Adipocyte (in vitro differentiated cells): ENCODE measurements at regions not wholly inside any gene's neighbourhood (a gene's known extent, or its start where the extent isn't known, plus 50 kb on each side); places are given as distances from the start of the nearest gene placed in this dataset.

ENCODE experiments used
- DNase-seq: peaks from one replicate; pipeline ENCODE4 v3.0.0-alpha.2; 2015; ENCODE audit warnings: low read depth
- H3K27me3 ChIP-seq: replicated peaks from 2 replicates; pipeline ENCODE4 v1.7.0; 2013; ENCODE audit warnings: mild to moderate bottlenecking, low read length, moderate library complexity; ENCODE audit not compliant: control insufficient read depth, insufficient read depth
- H3K36me3 ChIP-seq: 2 replicates; pipeline ENCODE4 v1.7.0; 2013; ENCODE audit warnings: low read length, mild to moderate bottlenecking, moderate library complexity; ENCODE audit not compliant: control insufficient read depth, insufficient read depth, severe bottlenecking
- H3K4me1 ChIP-seq: 2 replicates; pipeline ENCODE4 v1.7.0; 2013; ENCODE audit warnings: mild to moderate bottlenecking, low read length, moderate library complexity; ENCODE audit not compliant: control insufficient read depth, insufficient read depth
- H3K4me3 ChIP-seq: 2 replicates; pipeline ENCODE4 v1.7.0; 2013; ENCODE audit warnings: mild to moderate bottlenecking, low read length, moderate library complexity
- H3K9ac ChIP-seq: 2 replicates; pipeline ENCODE4 v1.7.0; 2013; ENCODE audit warnings: mild to moderate bottlenecking, low read length, moderate library complexity
- H3K9me3 ChIP-seq: 2 replicates; pipeline ENCODE4 v1.7.0; 2013; ENCODE audit warnings: mild to moderate bottlenecking, low read length, moderate library complexity; ENCODE audit not compliant: control insufficient read depth

- Histone ChIP-seq H3K4me1 (no peaks in the 10 kb centered on the region), H3K27me3 (peaks cover 63% of the 10 kb centered on the region), H3K9ac (no peak overlapping the region), H3K36me3 (no peaks in the 10 kb centered on the region), H3K4me3 (no peak overlapping the region), H3K9me3 (no peaks in the 10 kb centered on the region)
- DNase-seq: no peak
Measured at GRCh38 chr21:37967036-37967435, 50.8 kb upstream of the KCNJ6 start.

DNA sequence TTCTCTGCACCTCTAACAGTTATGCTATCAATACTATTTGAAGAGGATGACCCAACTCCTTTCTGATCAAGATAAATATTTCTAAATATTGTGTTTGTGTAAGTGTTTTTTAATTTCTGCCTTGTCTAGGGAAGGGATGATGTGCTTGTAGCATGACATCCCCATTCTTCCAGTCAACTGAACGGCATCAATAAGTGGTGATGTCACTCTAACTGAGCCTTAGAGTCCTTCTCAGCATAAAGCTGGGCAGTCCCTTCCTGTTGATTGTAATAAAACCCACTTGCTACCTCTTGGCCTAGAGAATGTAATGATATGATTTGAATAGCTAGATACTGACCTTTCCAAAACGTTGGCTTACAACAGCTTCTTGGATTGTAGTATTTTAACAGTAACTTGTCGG is 52.5 kb upstream of the KCNJ6 start:
- no peak for DNase-seq
- Histone ChIP-seq H3K4me3 (no peak overlapping the region), H3K27me3 (peaks cover 71% of the 10 kb centered on the region), H3K36me3 (no peaks in the 10 kb centered on the region), H3K9me3 (no peaks in the 10 kb centered on the region), H3K9ac (no peak overlapping the region), H3K4me1 (no peaks in the 10 kb centered on the region)

GRCh38 chr21:37970548-37970947 is 54.3 kb upstream of the KCNJ6 start:
- Histone ChIP-seq H3K36me3 (no peaks in the 10 kb centered on the region), H3K9ac (no peak overlapping the region), H3K4me3 (no peak overlapping the region), H3K27me3 (peaks cover 69% of the 10 kb centered on the region), H3K4me1 (no peaks in the 10 kb centered on the region), H3K9me3 (no peaks in the 10 kb centered on the region)
- DNase-seq: no peak

GRCh38 chr21:37971390-37971950 is 55.2 kb upstream of the KCNJ6 start:
- Histone ChIP-seq H3K9ac (no peak overlapping the region), H3K27me3 (peaks cover 63% of the 10 kb centered on the region)

DNA sequence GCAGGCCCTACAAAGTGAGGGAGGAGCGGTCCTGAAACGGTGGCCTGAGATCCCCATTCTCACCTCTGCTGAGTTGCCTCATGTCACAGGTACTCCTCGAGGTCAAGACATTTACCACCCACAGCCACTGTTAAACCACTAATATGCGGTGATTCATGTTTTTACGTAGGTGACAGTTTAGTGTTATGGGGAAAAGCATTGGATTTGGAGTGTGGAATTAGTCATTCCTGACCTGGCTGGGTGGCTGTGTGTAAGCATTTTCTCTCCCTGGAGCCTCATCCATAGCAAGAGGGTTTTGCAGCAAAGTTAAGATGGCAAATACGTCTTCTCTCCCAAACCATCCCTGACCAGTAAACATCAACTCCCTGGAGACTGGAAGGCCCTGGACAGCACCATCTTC is 57.8 kb upstream of the KCNJ6 start:
- H3K4me1 ChIP-seq: no peaks in the 10 kb centered on the region
- peaks cover 66% of the 10 kb centered on the region for H3K27me3 ChIP-seq
- no peak for DNase-seq
- no peaks in the 10 kb centered on the region for H3K36me3 ChIP-seq
- no peak overlapping the region for H3K9ac ChIP-seq
- no peak overlapping the region for H3K4me3 ChIP-seq
- H3K9me3 ChIP-seq: peaks cover 3% of the 10 kb centered on the region

More at GRCh38 chr21:37971390-37971950, 55.2 kb upstream of the KCNJ6 start:
- no peak overlapping the region for H3K4me3 ChIP-seq
- H3K9me3 ChIP-seq: peaks cover under 1% of the 10 kb centered on the region
- no peaks in the 10 kb centered on the region for H3K4me1 ChIP-seq
- H3K36me3 ChIP-seq: no peaks in the 10 kb centered on the region
- DNase-seq: no peak

- Histone ChIP-seq H3K27me3 (peaks cover 62% of the 10 kb centered on the region), H3K4me3 (no peak overlapping the region), H3K4me1 (no peaks in the 10 kb centered on the region), H3K9me3 (no peaks in the 10 kb centered on the region), H3K36me3 (no peaks in the 10 kb centered on the region), H3K9ac (no peak overlapping the region)
- no peak for DNase-seq
Measured at GRCh38 chr21:37982496-37983318, 66.5 kb upstream of the KCNJ6 start.

- no peaks in the 10 kb centered on the region for H3K36me3 ChIP-seq
- peaks cover 54% of the 10 kb centered on the region for H3K27me3 ChIP-seq
- no peak overlapping the region for H3K4me3 ChIP-seq
- no peak overlapping the region for H3K9ac ChIP-seq
- no peak for DNase-seq
- H3K4me1 ChIP-seq: no peaks in the 10 kb centered on the region
- no peaks in the 10 kb centered on the region for H3K9me3 ChIP-seq
Measured at GRCh38 chr21:37983336-37984095, 67.3 kb upstream of the KCNJ6 start.

DNA sequence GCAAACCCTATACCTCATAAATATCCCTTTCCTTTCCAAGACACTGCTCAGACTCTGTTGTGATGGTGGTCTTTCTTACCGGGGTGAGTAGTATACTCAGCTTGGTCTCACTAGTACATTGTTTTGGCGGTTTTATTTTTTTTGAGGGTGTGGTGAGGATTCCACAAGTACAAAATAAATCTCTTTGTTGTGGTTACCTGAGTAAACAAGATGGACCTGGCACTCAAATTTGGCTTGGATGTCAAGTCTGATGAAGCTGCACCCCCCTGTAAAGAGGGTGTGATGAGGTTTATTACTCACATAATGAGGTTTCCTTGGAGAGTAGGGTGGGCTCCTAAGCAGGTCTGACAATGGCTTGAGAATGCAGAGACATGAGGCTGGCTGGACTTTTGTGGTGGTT is 68.2 kb upstream of the KCNJ6 start:
- Histone ChIP-seq H3K4me3 (no peak overlapping the region), H3K36me3 (no peaks in the 10 kb centered on the region), H3K9ac (no peak overlapping the region), H3K4me1 (no peaks in the 10 kb centered on the region), H3K9me3 (peaks cover 4% of the 10 kb centered on the region), H3K27me3 (peaks cover 53% of the 10 kb centered on the region)
- DNase-seq: no peak

GRCh38 chr21:37986000-37986399 is 69.7 kb upstream of the KCNJ6 start:
- DNase-seq: no peak
- Histone ChIP-seq H3K27me3 (peaks cover 54% of the 10 kb centered on the region), H3K36me3 (no peaks in the 10 kb centered on the region), H3K4me1 (no peaks in the 10 kb centered on the region), H3K9me3 (peaks cover 6% of the 10 kb centered on the region), H3K4me3 (no peak overlapping the region), H3K9ac (no peak overlapping the region)

- H3K4me1 ChIP-seq: no peaks in the 10 kb centered on the region
- no peak overlapping the region for H3K9ac ChIP-seq
- H3K27me3 ChIP-seq: peaks cover 56% of the 10 kb centered on the region
- DNase-seq: no peak
- H3K9me3 ChIP-seq: peaks cover 6% of the 10 kb centered on the region
- no peaks in the 10 kb centered on the region for H3K36me3 ChIP-seq
- no peak overlapping the region for H3K4me3 ChIP-seq
Measured at GRCh38 chr21:37986751-37987399, 70.6 kb upstream of the KCNJ6 start.

GRCh38 chr21:37987668-37988067 is 71.4 kb upstream of the KCNJ6 start:
- peaks cover 6% of the 10 kb centered on the region for H3K9me3 ChIP-seq
- H3K27me3 ChIP-seq: peaks cover 56% of the 10 kb centered on the region
- no peaks in the 10 kb centered on the region for H3K36me3 ChIP-seq
- no peak overlapping the region for H3K9ac ChIP-seq
- no peak overlapping the region for H3K4me3 ChIP-seq
- DNase-seq: no peak
- H3K4me1 ChIP-seq: no peaks in the 10 kb centered on the region
